Heart right ventricle (tissue), 16 donors: ENCODE measurements at regions not wholly inside any gene's neighbourhood (a gene's known extent, or its start where the extent isn't known, plus 50 kb on each side); places are given as distances from the start of the nearest gene placed in this dataset.

ENCODE experiments used
- ATAC-seq, 8 donors: fragments of 200-7000 bp; cut with Tn5 transposase; one replicate each; pipeline ENCODE4 v1.9.1; 2020; ENCODE audit warnings: mild to moderate bottlenecking in 8 of 8, moderate library complexity in 8 of 8, moderate number of reproducible peaks in 1 of 8
- DNase-seq, 2 donors: peaks; one replicate each; pipeline ENCODE4 v3.0.0-alpha.2; 2020
- H3K27ac ChIP-seq, 10 donors: fragments of 200-600 bp; sonication (generic) in 2 of 10; one replicate each; pipeline versions ENCODE4 v1.5.0 to v1.8.0; 2020 to 2022; ENCODE audit warnings: mild to moderate bottlenecking in 3 of 10
- H3K27me3 ChIP-seq, 7 donors: fragments of 200-600 bp; one replicate each; pipeline ENCODE4 v1.8.0; 2021 to 2022; ENCODE audit warnings: mild to moderate bottlenecking in 2 of 7
- H3K36me3 ChIP-seq, 9 donors: fragments of 200-600 bp; sonication (generic) in 1 of 9; one replicate each; pipeline versions ENCODE4 v1.5.0 to v1.8.0; 2020 to 2022; ENCODE audit warnings: mild to moderate bottlenecking in 2 of 9
- H3K4me1 ChIP-seq, 9 donors: fragments of 200-600 bp; sonication (generic) in 1 of 9; one replicate each; pipeline versions ENCODE4 v1.5.0 to v1.8.0; 2020 to 2022; ENCODE audit warnings: mild to moderate bottlenecking in 4 of 9
- H3K4me3 ChIP-seq, 10 donors: fragments of 200-600 bp; sonication (generic) in 2 of 10; one replicate each; pipeline versions ENCODE4 v1.5.0 to v1.8.0; 2020 to 2022; ENCODE audit warnings: mild to moderate bottlenecking in 7 of 10, moderate library complexity in 2 of 10
- H3K9me3 ChIP-seq, 11 donors: fragments of 200-600 bp in 10 of 11; sonication (generic) in 2 of 11; one replicate each; pipeline versions ENCODE4 v1.5.0 to v1.8.0; 2013 to 2022; ENCODE audit warnings: mild to moderate bottlenecking in 2 of 11, control low read depth in 1 of 11, moderate library complexity in 1 of 11
- WGBS, 2 donors: extraction: QIAGEN DNeasy Blood & Tissue Kit; methylation state at CpG; one replicate each; pipeline ENCODE4 v1.1.7; 2013; ENCODE audit warnings: inconsistent platforms in 1 of 2; 5-methylcytosine and 5-hydroxymethylcytosine counted together
- intact Hi-C, 10 donors: fragments of 100-400 bp; cut with DNase I; formaldehyde crosslinking; loops; one replicate each; pipeline versions ENCODE4 v1.11.1 to v1.14.2; 2022
- TF ChIP-seq, protein P1 (sequence below), 9 donors: fragments of 200-600 bp; sonication (generic) in 2 of 9; IDR thresholded peaks; one replicate each; pipeline versions ENCODE4 v1.5.0 to v1.8.0; 2021 to 2022; ENCODE audit warnings: antibody characterized with exemption in 9 of 9, mild to moderate bottlenecking in 5 of 9, moderate library complexity in 1 of 9
- donor health status: Arrhythmogenic right ventricular cardiomyopathy.
- donor health status: ischemic (EF 13 %, LVEDD 7.1; RV severe dilation, severe dysfunction).
- donor health status: healthy with polysubstance abuse.
- donor health status: DM: no; HTN: yes; CAD: no.
- donor health status: DM: no; HTN: no; CAD: no.
- donor health status: ischemic (EF 25% LVEDD 6.9; RV normal size, moderate dysfunction).
- donor health status: ischemic (EF 25% LVEDD 5.7; RV mildly dilated, moderate dysfunction).
- donor health status: healthy.
- donor health status: DM: yes; HTN: yes; CAD: no.
- donor health status: Ischemic cardiomyopathy.
- donor health status: ischemic (EF 35%, LVEDD 5.7; RV mildly dilated, moderate dysfunction).
- donor health status: nonischemic (EF 11% LVEDD 7.7; RV severe dilation, severe dysfunction).
- donor health status: DM: yes; HTN: yes; CAD: no.
- donor health status: PGD.
- donor health status: ischemic (EF 29% LVEDD 5.4; RV normal size, mild dysfunction).
- donor health status: nonischemic (EF 23%, LVEDD 6.1; RV moderate dilation, normal function).

DNA sequence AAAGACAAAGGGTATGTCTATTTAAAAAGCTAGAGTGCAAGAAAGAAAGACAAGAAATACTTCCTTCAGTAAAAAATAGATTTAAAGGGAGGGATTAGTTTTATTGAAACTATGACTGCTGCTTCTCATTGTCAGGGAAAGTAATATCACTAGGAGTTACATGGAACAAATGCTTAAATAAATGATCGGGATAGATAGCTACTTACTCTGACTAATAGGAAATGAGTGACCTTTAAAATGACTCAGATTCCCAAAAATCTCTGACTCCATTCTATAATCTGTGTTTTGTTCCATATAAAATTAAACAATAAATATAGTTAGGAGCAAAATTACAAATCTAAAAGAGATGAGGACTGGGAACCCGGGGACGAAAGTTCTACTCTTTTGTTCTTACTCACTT lies 669.3 kb downstream of the NR4A2 start:
- Histone ChIP-seq H3K9me3 (no peaks in the 10 kb centered on the region), H3K4me3 (no peak overlapping the region), H3K36me3 (no peaks in the 10 kb centered on the region), H3K27me3 (no peaks in the 10 kb centered on the region), H3K27ac (no peak overlapping the region), H3K4me1 (no peaks in the 10 kb centered on the region)
- DNase-seq (no peak), ATAC-seq (no peak)
- TF ChIP-seq, protein P1, sequence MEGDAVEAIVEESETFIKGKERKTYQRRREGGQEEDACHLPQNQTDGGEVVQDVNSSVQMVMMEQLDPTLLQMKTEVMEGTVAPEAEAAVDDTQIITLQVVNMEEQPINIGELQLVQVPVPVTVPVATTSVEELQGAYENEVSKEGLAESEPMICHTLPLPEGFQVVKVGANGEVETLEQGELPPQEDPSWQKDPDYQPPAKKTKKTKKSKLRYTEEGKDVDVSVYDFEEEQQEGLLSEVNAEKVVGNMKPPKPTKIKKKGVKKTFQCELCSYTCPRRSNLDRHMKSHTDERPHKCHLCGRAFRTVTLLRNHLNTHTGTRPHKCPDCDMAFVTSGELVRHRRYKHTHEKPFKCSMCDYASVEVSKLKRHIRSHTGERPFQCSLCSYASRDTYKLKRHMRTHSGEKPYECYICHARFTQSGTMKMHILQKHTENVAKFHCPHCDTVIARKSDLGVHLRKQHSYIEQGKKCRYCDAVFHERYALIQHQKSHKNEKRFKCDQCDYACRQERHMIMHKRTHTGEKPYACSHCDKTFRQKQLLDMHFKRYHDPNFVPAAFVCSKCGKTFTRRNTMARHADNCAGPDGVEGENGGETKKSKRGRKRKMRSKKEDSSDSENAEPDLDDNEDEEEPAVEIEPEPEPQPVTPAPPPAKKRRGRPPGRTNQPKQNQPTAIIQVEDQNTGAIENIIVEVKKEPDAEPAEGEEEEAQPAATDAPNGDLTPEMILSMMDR (IDR thresholded peaks at IDR 0.05), result no peak
- 81 to 84% methylated on average over 3 of the region's 3 CpGs for WGBS, 2 donors
- intact Hi-C loops, result no loop called here

DNA sequence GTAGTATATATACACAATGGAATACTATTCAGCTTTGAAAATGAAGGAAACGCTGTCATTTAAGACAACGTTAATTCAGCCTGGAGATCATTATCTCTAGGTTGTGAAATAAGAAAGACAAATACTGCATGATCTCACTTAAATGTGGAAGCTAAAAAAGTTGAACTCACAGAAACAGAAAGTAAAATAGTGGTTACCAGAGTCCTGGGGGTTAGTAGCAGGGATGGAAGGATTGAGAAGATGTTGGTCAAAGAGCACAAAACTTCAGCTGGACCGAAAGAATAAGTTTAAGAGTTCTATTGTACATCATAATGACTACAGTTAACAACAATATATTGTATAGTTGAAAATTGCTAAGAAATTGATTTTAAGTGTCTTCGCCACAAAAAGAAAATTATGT lies 670.3 kb downstream of the NR4A2 start:
- Histone ChIP-seq H3K4me3 (no peak overlapping the region), H3K9me3 (no peaks in the 10 kb centered on the region), H3K27ac (no peak overlapping the region), H3K4me1 (no peaks in the 10 kb centered on the region), H3K36me3 (no peaks in the 10 kb centered on the region), H3K27me3 (no peaks in the 10 kb centered on the region)
- ATAC-seq, result no peak
- intact Hi-C loops, result no loop called here
- WGBS, 2 donors, result 87 to 91% methylated on average over 4 of the region's 4 CpGs
- no peak for DNase-seq
- TF ChIP-seq, protein P1 (IDR thresholded peaks at IDR 0.05), result no peak

DNA sequence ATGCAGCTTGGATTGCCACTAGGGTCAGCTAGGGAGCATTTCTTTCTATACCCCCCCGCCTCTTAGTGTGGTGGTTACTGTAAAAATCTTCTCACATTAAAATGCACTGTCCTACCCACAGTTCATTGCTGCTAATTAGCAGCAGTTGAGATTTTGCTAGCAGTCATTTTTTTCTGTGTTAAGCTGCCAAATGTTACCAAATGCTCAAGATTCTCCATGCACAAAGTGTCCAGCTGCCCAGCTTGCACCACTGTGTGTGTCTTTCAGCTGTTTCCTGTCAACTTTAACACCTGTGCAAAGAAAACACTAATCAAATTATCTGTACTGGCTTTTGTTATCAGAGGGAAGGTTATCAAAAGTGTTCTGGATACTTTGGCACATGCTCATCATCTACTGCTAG lies 679.3 kb downstream of the NR4A2 start:
- 55 to 75% methylated on average over 1 of the region's 1 CpG for WGBS, 2 donors
- Histone ChIP-seq H3K4me1 (no peaks in the 10 kb centered on the region), H3K9me3 (no peaks in the 10 kb centered on the region), H3K27ac (no peak overlapping the region), H3K36me3 (no peaks in the 10 kb centered on the region), H3K4me3 (no peak overlapping the region), H3K27me3 (no peaks in the 10 kb centered on the region)
- TF ChIP-seq, protein P1 (IDR thresholded peaks at IDR 0.05), result no peak
- intact Hi-C loops, result no loop called here
- DNase-seq (no peak), ATAC-seq (no peak)

- TF ChIP-seq, protein P1 (IDR thresholded peaks at IDR 0.05), result no peak
- ATAC-seq (no peak), DNase-seq (no peak)
- H3K4me1 ChIP-seq, result no peaks in the 10 kb centered on the region
- intact Hi-C loops, result no loop called here
- no peak overlapping the region for H3K27ac ChIP-seq
- no peaks in the 10 kb centered on the region for H3K9me3 ChIP-seq
- H3K36me3 ChIP-seq, result no peaks in the 10 kb centered on the region
- no peaks in the 10 kb centered on the region for H3K27me3 ChIP-seq
- WGBS, 2 donors, result 61 to 65% methylated on average over 6 of the region's 6 CpGs
- no peak overlapping the region for H3K4me3 ChIP-seq
Observed at GRCh38 chr2:155651851-155652250, 680.7 kb downstream of the NR4A2 start.

DNA sequence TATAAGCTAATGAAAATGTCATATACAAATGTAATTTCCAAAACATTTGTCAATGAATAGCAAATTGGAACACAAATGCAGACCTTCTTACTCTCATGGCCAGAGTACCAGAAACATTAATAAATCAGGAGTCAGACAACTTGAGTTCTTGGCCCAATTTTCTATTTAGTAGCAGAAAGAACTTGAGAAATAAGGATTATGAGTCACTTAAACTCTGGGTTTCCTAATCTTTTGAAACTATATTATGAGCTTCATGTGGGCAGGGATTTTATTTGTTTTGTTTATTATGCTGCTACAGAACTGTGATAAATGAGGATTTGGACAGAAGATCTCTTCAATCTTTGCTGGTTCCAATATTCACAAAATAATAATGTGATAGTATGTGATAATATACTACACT lies 686.7 kb downstream of the NR4A2 start:
- intact Hi-C loops, result no loop called here
- ATAC-seq (no peak), DNase-seq (no peak)
- Histone ChIP-seq H3K9me3 (no peaks in the 10 kb centered on the region), H3K4me3 (no peak overlapping the region), H3K36me3 (no peaks in the 10 kb centered on the region), H3K4me1 (no peaks in the 10 kb centered on the region), H3K27ac (no peak overlapping the region), H3K27me3 (no peaks in the 10 kb centered on the region)
- TF ChIP-seq, protein P1 (IDR thresholded peaks at IDR 0.05), result no peak
